ENCODE measurements at regions not wholly inside any gene's neighbourhood (a gene's known extent, or its start where the extent isn't known, plus 50 kb on each side); places are given as distances from the start of the nearest gene placed in this dataset.

DNA sequence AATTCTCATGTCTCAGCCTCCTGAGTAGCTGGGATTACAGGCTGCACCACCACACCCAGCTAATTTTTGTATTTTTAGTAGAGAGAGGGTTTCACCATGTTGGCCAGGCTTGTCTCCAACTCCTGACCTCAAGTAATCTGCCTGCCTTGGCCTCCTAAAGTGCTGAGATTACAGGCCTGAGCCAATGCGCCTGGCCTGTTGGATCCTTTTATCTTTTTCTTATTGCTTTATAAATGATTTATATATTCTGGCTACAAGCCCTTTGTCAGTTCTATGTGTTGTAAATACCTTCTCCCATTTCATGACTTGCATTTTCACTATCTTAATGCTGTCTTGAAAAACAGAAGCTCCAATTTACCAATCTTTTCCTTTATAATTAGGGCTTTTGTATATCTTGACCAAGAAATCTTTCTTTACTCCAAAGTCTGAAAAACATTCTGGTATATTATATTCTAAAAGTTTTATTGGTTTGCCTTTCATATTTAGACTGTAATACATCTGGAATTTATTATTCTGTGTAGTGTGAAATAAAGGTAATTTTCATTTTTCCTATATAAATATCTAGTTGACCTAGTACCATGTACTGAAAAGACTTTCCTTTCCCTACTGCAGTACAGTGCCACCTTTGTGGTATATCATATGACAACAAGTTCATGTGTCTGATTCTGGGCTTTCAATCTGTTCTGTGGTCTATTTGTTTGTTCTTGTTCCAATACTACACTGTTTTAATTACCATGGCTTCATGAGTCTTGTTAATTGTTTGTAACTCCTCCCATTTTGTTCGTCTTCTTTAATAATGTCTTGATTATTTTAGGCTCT, 52.9 kb upstream of the RNU6-1 start:
- DNase-seq (ENCODE audit: low read depth) = no peak

DNA sequence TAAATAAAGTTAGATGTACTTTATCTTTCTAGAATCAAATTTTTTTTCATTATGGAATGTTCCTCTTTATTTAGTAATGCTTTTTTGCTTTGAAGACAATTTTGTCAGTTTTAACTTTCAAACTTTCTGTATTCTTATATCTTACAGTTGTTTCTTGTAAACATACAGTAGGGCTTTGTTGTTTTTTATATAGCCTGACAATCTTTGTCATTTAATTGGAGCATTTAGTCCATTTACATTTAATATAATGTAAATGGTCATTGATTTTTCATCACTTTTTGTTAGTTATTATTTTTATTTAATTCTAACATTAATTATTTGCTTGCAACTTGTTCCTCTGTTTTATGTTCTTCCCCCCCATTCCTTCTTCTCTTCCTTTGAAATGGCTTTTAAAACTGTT, 55.4 kb upstream of the RNU6-1 start:
- no peak for DNase-seq (ENCODE audit: low read depth)

DNA sequence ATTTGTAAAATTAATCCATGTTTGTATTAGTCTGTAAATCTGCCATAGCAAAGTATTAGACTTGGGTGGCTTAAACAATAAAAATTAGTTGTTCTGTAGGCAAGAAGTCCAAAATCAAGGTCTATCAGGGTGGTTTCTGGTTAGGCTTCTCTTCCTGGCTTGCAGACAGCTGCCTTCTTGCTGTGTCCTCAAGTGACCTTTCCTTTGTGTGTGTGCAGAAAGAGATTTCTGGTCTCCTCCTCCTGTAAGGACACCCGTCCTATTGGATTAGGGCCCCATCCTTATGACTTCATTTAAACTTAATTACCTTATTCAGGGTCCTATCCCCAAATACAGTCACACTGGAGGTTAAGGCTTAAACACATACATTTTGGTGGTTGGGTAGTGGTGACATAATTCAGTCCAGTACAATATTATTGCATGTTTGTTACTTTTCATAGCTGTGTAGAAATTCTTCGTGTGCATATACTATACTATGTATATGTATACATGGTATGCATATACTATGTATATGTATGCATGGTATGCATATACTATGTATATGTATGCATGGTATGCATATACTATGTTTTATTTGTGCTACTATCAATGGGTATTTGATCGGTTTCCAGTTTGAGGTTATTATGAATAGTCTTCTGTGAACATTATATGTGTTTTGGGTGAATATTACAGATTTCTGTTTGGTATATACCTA, 57.9 kb upstream of the RNU6-1 start:
- peak; percentile 27 for DNase-seq (ENCODE audit: low read depth)

DNA sequence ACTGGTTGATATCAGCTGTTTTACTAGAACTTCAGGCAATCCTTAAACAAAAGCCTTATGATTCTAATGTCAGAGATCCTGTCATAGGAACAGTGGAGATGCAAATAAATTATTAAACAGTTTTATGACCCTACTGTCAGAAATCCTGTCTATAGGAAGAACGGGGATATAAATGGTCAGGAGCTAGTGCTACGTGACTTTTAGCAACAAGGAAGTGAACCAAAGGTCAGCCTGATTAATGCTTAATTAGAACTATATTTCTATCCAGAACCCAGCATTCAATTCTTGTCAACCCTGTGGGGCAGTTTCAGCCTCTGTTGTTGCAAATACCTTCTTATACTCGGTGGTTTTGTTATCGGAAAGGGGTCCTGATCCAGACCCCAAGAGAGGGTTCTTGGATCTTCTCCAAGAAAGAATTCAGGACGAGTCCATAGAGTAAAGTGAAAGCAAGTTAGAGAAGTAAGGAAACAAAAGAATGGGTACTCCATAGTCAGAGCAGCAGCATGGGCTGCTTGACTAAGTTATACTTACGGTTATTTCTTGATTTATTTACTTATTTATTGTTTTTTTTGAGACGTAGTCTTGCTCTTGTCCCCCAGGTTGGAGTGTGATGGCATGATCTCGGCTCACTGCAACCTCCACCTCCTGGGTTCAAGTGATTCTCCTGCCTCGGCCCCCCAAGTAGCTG, 59.9 kb upstream of the RNU6-1 start:
- DNase-seq (ENCODE audit: low read depth) = no peak

DNA sequence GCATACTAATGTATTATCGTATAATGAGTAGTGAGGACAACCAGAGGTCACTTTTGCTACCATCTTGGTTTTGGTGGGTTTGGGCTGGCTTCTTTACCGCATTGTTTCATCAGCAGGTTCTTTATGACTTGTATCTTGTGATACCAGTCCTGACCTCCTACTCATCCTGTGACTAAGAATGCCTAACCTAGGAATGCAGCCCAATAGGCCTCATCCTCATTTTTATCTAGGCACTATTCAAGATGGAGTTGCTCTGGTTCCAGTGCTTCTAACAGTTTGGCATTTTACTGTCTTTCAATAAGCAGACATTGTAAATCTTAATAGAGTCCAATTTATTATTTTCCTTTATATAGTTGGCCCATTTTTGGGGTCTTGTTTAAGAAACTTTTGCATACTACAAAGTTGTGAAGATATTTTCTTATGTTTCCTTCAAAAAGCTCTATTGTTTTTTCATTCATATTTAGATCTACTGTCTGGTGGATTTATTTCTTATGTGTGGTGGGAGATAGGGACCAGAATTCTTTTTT, 60.8 kb upstream of the RNU6-1 start:
- DNase-seq (ENCODE audit: low read depth) = no peak

DNA sequence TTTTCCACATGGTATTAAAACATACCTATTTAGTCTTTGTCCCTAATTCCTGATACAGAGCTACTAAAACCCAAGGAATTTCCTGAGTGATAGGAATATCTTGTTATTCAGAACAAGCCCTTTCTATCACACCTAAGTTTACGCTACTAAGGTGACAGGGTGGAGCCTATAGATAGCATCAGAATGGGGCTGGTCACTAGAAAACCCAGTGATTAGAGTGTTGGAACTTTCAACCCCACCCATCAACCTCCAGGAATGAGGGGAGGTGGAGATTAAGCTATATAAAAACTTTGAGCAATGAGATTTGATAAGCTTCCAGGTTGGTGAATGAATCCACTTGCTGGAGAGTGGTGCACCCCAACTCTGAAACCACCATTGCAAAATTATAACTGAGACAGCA, 62.1 kb upstream of the RNU6-1 start:
- no peak for DNase-seq (ENCODE audit: low read depth)

DNA sequence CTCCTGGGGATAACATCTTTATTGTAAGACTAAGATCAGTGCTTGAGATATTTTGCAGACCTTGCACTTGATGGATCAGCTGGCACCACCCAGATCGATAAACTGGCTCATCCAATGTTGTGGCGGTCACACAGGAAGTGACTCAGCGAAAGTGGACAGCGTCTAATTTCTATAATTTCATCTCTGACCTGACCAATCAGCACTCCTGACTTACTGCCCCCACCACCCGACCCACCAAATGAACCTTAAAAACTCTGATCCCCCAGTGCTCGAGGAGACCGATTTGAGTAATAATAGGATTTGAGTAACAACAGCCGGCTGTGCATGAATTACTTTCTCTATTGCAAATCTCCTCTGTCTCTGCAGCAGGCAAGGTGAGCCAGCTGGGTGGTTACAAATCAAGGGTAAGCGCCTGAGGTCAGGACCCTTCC, 62.7 kb upstream of the RNU6-1 start:
- no peak for DNase-seq (ENCODE audit: low read depth)

DNA sequence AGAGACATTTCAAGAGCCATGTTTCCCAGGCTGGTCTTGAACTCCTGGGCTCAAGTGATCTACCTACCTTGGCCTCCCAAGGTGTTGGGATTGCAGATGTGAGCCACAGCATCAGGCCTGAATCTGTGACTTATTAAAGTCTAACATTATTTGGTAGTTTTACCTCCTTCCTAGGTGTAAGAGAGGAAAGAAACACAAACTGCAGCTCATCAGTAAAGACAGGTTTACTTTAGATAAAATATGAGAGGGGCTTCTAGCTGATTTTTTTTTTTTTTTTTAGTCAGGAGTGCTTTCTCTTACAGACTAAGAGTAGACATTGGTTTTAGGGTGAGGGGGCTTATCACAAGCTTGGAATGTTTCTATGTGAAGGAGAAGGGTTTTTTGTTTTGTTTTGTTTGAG, 63.9 kb upstream of the RNU6-1 start:
- DNase-seq (ENCODE audit: low read depth) = no peak

DNA sequence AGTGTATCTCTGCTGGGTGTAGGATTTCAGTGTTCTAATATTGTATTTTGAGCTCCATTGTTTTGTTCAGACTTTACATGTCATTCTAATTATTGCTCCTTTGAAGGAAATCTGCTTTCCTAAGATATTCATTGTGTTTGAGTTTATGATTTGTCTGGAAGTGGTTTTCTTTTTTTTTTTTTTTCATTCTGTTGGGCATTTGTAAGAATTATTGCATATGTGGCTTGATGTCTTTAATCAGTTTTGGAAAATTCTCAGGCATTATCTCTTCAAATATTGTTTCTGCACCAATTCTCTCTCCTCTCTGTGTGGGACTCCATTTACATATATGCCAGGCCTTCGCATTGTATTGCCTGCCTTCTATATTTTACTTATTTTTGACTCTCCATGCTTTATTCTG, 65.8 kb upstream of the RNU6-1 start:
- no peak for DNase-seq (ENCODE audit: low read depth)

DNA sequence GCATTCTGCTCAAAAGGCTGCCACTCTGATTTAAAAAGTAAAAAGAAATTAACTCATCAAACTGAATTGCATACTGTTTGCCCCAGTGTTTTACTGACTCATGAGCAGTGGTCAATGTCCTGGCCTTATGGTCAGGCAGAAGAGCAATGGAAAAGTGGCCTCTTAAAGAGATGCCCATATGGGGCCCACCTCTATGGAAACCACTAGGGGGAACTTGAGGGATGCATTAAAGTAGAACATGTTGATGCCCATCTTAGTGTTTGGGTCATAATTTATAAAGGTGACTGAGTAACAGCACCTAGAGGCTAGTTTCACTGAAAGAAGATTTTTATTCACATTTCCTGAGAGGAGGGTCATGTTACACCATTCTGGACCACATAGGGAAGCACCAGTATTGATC, 66.5 kb upstream of the RNU6-1 start:
- DNase-seq (ENCODE audit: low read depth) = no peak

DNA sequence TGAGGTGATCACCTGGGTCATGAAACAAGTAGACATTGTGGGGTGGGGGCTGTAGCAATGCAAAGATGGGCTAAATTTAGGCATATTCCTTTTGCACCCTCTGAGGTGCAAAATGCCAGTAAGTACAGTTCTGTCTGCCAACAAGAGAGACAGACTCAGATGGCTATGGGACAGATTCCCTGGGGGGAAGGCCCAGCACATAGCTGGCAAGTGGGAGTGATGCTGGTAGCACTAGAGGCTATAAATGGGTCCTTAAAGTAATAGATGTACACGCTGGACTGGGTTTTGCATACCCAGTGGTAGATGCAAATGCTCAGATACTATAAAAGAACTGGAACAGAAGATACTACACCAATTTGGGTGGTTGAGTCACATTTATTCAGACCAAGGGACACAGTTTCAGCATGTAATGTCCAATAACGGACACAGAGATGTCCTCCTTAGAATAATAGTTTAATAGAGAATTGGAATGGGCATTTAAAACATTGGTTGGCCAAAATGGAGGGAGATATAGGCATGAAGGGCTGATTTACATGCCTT, 67.4 kb upstream of the RNU6-1 start:
- no peak for DNase-seq (ENCODE audit: low read depth)

DNA sequence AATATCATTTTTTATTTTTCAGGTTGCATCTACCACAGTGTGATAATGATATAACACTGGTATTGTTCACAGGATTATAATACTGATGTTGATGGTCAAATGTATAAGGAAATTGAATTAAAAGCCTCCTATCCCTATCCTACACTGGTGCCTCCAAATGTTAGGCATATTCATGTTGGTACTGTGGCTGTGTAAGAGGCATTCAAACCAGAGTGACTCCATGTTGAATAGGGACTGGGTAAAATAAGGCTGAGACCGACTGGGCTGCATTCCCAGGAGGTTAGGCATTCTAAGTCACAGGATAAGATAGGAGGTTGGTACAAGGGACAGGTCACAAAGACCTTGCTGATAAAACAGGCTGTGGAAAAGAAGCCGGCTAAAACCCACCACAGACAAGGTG, 68.9 kb upstream of the RNU6-1 start:
- no peak for DNase-seq (ENCODE audit: low read depth)

DNA sequence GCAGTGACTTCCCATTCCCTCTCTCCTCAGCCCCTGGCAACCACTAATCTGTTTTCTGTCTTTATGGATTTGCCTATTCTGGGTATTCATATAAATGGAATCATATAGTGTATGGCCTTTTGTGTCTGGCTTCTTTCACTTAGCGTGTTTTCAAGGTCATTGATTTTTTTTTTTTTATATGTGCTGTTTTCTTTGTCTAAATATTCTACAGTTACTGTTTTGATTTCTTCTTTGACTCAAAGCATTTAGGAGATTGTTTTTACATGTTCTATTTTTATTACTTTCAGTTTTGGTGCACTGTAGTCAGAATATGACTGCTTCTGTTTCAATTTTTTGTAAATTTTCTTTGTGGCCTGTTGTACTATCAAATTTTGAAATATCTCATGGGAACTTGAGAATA, 71.9 kb upstream of the RNU6-1 start:
- DNase-seq (ENCODE audit: low read depth) = no peak

DNA sequence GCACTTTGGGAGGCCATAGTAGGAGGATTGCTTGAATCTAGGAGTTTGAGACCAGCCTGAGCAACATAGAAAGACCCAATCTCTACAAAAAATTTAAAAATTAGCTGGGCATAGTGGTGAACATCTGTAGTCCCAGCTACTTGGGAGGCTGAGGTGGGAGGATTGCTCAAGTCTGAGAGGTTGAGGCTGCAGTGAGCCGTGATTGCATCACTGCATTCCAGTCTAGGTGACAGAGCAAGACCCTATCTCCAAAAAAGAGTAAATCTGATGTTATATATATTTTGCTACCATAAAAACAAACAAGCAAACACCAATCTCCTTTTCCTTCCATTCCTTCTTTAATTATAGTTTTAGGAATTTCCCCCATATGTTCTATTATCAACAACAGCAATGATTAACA, 74.2 kb upstream of the RNU6-1 start:
- DNase-seq (ENCODE audit: low read depth) = no peak

DNA sequence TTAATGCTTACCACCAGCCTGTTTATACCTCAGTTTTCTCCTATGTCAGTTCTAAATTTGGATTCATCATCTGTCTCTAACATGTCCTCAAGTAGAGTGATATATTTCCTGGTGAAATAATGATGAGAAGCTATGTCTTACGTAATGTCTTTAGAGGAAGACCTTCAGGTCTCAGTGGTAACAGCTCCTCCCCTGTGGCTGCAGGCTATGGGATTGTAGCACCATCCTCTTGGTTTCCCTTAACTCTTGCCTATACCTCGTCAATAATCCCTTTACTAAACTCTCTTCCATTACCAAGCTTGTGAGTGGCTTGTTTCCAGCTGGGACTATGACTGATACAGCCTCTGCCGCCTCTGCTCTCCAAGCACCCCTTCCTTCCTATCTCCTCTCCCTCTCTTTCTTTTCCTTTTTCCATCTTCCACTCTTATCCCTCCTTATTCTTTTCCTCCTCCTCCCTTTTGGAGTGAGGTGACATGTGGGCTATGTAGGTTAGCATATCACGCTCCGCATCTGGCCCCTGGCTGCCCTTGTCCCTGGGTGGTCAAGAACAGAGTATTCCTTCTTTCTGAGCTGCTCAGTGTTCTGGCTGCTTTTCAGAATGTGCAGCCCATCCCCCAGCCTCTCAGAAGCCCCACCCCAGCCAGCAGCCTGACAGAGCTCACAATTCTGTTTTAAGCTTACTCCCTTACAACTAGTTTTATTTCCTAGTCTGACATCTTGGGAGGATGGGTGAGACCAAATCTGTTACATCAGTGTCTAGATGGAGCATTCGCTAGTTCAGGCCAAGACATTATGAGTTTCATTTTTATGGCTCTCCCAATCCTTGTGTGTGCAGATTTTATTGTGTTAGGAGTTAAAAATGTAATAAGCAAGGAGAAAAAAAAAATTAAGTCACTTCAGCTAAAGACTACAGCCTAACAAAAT, 75.0 kb upstream of the RNU6-1 start:
- no peak for DNase-seq (ENCODE audit: low read depth)

DNA sequence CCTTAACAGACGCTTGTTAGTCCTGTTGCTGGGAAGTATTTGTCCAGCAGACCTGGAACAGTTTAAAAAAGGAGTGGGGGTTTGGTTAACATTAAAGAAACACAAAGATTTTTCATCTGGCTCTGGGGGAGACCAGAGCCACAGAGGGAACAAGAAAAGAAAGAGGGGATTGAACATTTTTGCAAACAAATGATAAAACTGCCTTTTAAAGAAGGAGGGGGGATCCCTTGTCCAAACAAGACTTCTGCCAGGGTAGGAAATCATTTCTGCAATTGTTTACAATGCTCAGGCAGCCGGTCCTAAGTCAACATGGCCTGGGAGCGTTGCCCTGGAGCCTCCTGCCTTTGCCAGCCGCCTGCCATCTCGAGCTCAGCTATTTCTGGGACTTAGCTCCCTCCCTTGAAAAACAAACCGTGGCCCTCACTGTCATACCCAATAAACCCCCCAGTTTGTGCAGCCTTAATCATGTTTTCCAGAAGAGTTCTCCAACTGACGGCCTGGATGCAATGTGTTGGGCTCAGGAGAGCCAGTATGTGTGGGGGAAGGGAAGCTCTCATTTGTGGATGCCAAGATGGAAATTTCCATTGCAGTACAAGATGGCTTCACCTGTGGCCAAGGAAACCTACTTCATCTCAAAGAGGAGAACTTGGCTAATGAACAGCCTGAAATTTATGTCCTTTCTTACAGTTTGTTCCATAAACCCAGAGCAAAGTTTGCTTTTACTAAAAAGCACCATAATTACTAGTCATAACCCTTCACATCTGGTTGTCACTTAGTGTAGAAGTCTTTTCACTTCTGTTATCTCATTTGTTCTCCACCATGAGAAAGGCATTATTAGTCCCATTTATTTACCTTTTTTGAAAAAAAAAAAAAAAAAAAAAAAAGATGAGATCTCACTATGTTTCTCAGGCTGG, 75.9 kb upstream of the RNU6-1 start:
- DNase-seq (ENCODE audit: low read depth) = no peak

DNA sequence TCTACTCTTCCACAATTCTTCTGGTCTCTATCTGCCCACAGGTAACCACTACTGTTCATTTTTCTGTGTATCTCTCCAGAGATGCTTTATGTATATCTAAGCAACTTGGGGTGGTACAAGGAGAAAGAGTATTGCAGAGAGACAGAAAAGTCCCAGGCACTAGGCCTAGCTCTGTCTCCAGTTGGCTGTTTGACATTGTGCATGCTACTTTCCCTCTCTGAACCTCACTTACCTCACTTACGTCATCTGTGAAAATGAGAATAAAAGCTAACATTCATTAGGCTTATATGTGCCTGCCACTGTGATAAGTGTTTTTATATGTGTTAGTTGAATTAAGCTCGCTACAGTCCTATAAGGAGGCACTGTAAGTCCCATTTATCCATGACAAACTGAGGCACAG, 76.7 kb upstream of the RNU6-1 start:
- no peak for DNase-seq (ENCODE audit: low read depth)

DNA sequence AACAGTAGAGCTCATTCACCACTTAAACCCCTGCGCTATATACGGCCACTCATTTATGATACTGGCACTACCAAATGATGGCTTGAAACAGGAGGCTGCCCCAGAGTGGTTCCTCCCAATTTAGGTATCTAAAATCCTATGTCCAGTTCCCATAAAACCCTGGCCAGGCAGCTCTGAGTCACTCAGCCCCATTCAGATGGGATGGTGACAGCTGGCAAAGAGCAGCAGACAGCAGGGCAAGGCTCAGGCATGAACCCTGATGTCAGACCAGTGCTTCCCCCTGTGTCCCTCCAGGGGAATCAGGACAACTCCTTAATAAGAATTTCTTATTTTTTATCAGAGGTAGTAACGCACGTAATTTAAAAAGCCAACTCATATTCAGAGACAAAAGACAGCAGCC, 77.2 kb upstream of the RNU6-1 start:
- peak; percentile 65 for DNase-seq (ENCODE audit: low read depth)

DNA sequence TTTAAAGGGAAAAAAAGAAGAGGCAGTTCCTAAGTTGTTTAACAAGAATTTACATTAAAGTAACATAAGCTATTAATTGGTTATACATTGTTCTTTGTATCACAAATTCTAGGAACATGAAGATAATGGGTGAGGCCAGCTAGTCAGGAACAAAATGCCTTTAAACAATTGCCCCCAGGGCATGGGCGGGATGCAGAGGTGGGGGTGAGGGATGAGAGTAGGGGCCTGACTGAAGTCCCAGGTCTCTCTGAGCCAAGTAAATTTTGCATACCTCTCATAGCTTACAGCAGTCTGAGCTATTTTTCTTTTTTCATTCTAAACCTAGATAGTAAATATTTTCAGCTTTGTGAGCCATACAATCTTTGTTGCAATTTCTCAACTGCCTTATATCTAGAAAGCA, 77.8 kb upstream of the RNU6-1 start:
- DNase-seq (ENCODE audit: low read depth) = no peak

All from LHCN-M2 (cell line).